PC-3 (cell line): ENCODE measurements at regions not wholly inside any gene's neighbourhood (a gene's known extent, or its start where the extent isn't known, plus 50 kb on each side); places are given as distances from the start of the nearest gene placed in this dataset.

Source experiments
- ATAC-seq: fragments of 200-7000 bp; cut with Tn5 transposase; 2 replicates; pipeline ENCODE4 v1.9.1; 2020; ENCODE audit warnings: mild to moderate bottlenecking, moderate library complexity
- BruUV-seq: library from RNA; stranded (reverse); fragments of 400-500 nt; replicated peaks from 2 replicates; lab custom pipeline; 2021; lab: Mats Ljungman, UMichigan
- CTCF ChIA-PET: fragments of 300-600 bp; sonication (Branson Sonifier 250); formaldehyde crosslinking; loops from one replicate; lab custom pipeline; 2022; ENCODE audit warnings: antibody characterized with exemption; lab: Charles Lee
- POLR2A ChIA-PET: fragments of 300-600 bp; sonication (Branson Sonifier 250); formaldehyde crosslinking; loops from one replicate; lab custom pipeline; 2022; ENCODE audit warnings: antibody characterized with exemption; ENCODE audit not compliant: unreplicated experiment; lab: Charles Lee
- DNase-seq: peaks from one replicate; pipeline ENCODE4 v3.0.0-alpha.2; 2015
- H2AFZ ChIP-seq: fragments of 300-600 bp; sonication (generic); 2 replicates; pipeline ENCODE4 v1.6.0; 2016; ENCODE audit warnings: antibody characterized with exemption, low read length
- H3F3A ChIP-seq: fragments of 300-600 bp; sonication (generic); one replicate; pipeline ENCODE4 v1.6.0; 2017; ENCODE audit warnings: antibody characterized with exemption, low read length, control low read depth, mild to moderate bottlenecking; ENCODE audit not compliant: unreplicated experiment
- H3K27ac ChIP-seq: fragments of 300-600 bp; sonication (generic); 2 replicates; pipeline ENCODE4 v1.5.1; 2016; ENCODE audit warnings: mild to moderate bottlenecking, low read length
- H3K27me3 ChIP-seq: fragments of 300-600 bp; sonication (generic); 2 replicates; pipeline ENCODE4 v1.6.1; 2016; ENCODE audit warnings: low read length, mixed read lengths
- H3K36me3 ChIP-seq: fragments of 300-600 bp; sonication (generic); 2 replicates; pipeline ENCODE4 v1.6.1; 2016; ENCODE audit warnings: low read depth, mixed run types, low read length, mixed read lengths
- H3K4me1 ChIP-seq: fragments of 300-600 bp; sonication (generic); 2 replicates; pipeline ENCODE4 v1.5.1; 2016; ENCODE audit warnings: low read length; ENCODE audit not compliant: insufficient read depth
- H3K4me2 ChIP-seq: fragments of 300-600 bp; sonication (generic); 2 replicates; pipeline ENCODE4 v1.6.0; 2016; ENCODE audit warnings: low read length
- H3K4me3 ChIP-seq: fragments of 300-600 bp; sonication (generic); 2 replicates; pipeline ENCODE4 v1.5.1; 2016; ENCODE audit warnings: mild to moderate bottlenecking, low read length, mixed read lengths
- H3K79me2 ChIP-seq: fragments of 300-600 bp; sonication (generic); 2 replicates; pipeline ENCODE4 v1.6.1; 2017; ENCODE audit warnings: low read length, mixed read lengths
- H3K9ac ChIP-seq: fragments of 300-600 bp; sonication (generic); 2 replicates; pipeline ENCODE4 v1.6.0; 2016; ENCODE audit warnings: mild to moderate bottlenecking, low read length
- H3K9me2 ChIP-seq: fragments of 300-600 bp; sonication (generic); replicated peaks from 2 replicates; pipeline ENCODE4 v1.6.1; 2016; ENCODE audit warnings: mixed run types, low read length, mixed read lengths
- H3K9me3 ChIP-seq: fragments of 300-600 bp; sonication (generic); 2 replicates; pipeline ENCODE4 v1.6.1; 2016; ENCODE audit warnings: low read length, mixed read lengths
- H4K20me1 ChIP-seq: fragments of 300-600 bp; sonication (generic); 2 replicates; pipeline ENCODE4 v1.6.1; 2016; ENCODE audit warnings: low read length, mixed read lengths
- EZH2 ChIP-seq: fragments of 300-600 bp; sonication (generic); IDR thresholded peaks from one replicate; pipeline ENCODE4 v1.6.1; 2017; ENCODE audit warnings: antibody characterized with exemption, mild to moderate bottlenecking, low read length; ENCODE audit not compliant: unreplicated experiment
- EZH2phosphoT487 ChIP-seq: fragments of 300-600 bp; sonication (generic); IDR thresholded peaks from 2 replicates; pipeline ENCODE4 v1.6.1; 2018; ENCODE audit warnings: mild to moderate bottlenecking, antibody characterized with exemption, low read length, borderline replicate concordance
- intact Hi-C: fragments of 100-400 bp; cut with micrococcal nuclease; formaldehyde crosslinking; loops from 2 replicates; pipeline ENCODE4 v1.9.0; 2023
- TF ChIP-seq, protein P1 (sequence below): fragments of 300-600 bp; sonication (generic); conservative IDR thresholded peaks from 2 replicates; pipeline ENCODE4 v1.5.1; 2017; ENCODE audit warnings: antibody characterized with exemption, low read depth, mild to moderate bottlenecking, low read length

DNA sequence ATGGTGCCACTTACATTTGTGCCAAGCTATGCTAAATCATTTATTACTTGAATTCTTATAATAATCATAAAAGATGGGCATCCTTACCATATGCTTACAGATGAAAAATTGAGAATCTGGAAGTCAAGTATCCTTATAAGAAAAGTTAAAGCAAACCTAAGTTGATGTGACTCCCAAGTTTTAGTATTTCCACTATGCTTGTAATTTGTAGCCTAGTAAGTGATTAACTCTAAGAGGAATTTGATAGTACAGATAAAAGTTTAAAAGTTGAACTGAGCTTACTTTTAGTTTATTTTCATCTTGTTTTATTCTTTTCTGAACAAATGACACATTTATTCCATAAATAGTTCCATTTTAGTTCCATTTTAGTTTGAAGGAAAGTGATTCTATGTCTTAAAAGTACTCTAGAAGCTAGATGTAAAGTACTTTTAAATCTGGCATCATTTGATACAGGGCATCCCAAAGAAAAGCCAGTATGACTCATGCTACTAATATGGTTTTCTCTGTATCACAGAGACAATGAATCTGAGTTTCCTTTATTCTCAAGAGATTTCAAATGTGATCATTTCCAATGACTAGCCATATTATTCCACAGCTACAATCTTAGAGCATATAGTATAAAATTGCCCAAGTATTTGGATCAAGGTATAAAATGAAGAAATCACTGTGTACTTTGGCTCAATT is 596.0 kb downstream of the SLC16A7 start:
- TF ChIP-seq EZH2, result no peak
- no peak for TF ChIP-seq EZH2phosphoT487
- TF ChIP-seq, protein P1, sequence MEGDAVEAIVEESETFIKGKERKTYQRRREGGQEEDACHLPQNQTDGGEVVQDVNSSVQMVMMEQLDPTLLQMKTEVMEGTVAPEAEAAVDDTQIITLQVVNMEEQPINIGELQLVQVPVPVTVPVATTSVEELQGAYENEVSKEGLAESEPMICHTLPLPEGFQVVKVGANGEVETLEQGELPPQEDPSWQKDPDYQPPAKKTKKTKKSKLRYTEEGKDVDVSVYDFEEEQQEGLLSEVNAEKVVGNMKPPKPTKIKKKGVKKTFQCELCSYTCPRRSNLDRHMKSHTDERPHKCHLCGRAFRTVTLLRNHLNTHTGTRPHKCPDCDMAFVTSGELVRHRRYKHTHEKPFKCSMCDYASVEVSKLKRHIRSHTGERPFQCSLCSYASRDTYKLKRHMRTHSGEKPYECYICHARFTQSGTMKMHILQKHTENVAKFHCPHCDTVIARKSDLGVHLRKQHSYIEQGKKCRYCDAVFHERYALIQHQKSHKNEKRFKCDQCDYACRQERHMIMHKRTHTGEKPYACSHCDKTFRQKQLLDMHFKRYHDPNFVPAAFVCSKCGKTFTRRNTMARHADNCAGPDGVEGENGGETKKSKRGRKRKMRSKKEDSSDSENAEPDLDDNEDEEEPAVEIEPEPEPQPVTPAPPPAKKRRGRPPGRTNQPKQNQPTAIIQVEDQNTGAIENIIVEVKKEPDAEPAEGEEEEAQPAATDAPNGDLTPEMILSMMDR, result no peak
- Histone ChIP-seq H3K4me2 (no peak overlapping the region), H3K9me3 (no peaks in the 10 kb centered on the region), H3K4me1 (0 out of 2 replicates have a peak, but pooled peaks cover 8% of the 10 kb centered on the region), H3F3A (no peaks in the 10 kb centered on the region), H3K9ac (no peak overlapping the region), H4K20me1 (no peaks in the 10 kb centered on the region), H3K79me2 (no peaks in the 10 kb centered on the region), H3K9me2 (no peaks in the 10 kb centered on the region), H3K27me3 (no peaks in the 10 kb centered on the region), H2AFZ (no peak overlapping the region), H3K27ac (no peak overlapping the region), H3K36me3 (no peaks in the 10 kb centered on the region), H3K4me3 (no peak overlapping the region)
- no TSS peak for BruUV-seq
- intact Hi-C loops, result no loop called here
- ATAC-seq (peak; percentile 38), DNase-seq (peak; percentile 55)
- CTCF ChIA-PET, result no interaction called here
- POLR2A ChIA-PET, result no interaction called here

DNA sequence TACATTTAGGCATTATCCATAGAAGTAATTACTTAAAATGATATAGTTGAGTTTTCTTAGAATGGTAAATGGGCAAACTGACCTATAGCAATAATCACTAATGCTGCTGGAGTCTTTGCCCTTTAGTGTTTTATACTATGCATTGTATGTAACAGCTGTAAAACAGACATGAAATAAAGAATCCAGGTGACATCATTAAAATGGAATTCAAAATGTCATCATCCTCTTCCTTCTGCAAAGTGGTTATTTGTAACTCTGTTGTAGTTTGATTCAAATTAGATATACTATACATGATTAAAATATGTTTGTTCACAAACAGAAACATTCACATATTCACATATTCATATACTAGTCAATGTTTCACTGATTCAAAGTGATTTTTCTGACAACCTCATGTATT is 598.8 kb downstream of the SLC16A7 start:
- Histone ChIP-seq H3K27me3 (no peaks in the 10 kb centered on the region), H3F3A (no peaks in the 10 kb centered on the region), H3K9ac (no peak overlapping the region), H3K36me3 (no peaks in the 10 kb centered on the region), H3K27ac (no peak overlapping the region), H3K9me2 (no peaks in the 10 kb centered on the region), H3K4me1 (peaks cover 21% of the 10 kb centered on the region), H4K20me1 (no peaks in the 10 kb centered on the region), H3K79me2 (no peaks in the 10 kb centered on the region), H2AFZ (no peak overlapping the region), H3K4me3 (no peak overlapping the region), H3K4me2 (no peak overlapping the region), H3K9me3 (no peaks in the 10 kb centered on the region)
- ATAC-seq (peak; percentile 29; the same call in 1 of the 2 replicates), DNase-seq (peak; percentile 58)
- TF ChIP-seq EZH2phosphoT487, result no peak
- TF ChIP-seq, protein P1, result no peak
- no peak for TF ChIP-seq EZH2
- BruUV-seq, result no TSS peak
- ChIA-PET CTCF (no interaction called here), POLR2A (no interaction called here)
- intact Hi-C loops, result no loop called here

DNA sequence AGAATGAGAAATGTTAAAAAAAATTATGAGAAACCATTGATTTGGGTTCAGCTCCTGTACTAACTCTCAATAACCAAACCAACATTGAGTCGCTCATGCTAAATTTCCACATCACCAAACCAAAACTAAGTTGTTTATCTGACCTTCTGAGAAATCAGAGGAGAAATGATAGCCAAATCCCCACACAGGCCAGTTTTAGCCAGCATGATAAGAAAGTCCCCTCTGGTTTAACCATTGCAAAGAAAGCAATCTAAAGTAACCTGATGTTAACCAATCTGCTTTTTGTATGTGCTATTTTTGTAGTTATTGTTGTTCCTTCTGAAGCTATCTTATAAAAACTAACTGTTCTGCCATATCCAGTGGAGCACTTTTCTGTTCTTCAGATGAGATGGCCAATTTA is 599.7 kb downstream of the SLC16A7 start:
- Histone ChIP-seq H3K36me3 (no peaks in the 10 kb centered on the region), H3K27me3 (no peaks in the 10 kb centered on the region), H3K4me1 (peaks cover 21% of the 10 kb centered on the region), H3F3A (no peaks in the 10 kb centered on the region), H2AFZ (no peak overlapping the region), H3K79me2 (no peaks in the 10 kb centered on the region), H3K9me2 (no peaks in the 10 kb centered on the region), H3K27ac (no peak overlapping the region), H3K9me3 (no peaks in the 10 kb centered on the region), H3K9ac (no peak overlapping the region), H3K4me3 (no peak overlapping the region), H4K20me1 (no peaks in the 10 kb centered on the region), H3K4me2 (no peak overlapping the region)
- intact Hi-C loops, result no loop called here
- no peak for TF ChIP-seq EZH2phosphoT487
- TF ChIP-seq, protein P1, result no peak
- TF ChIP-seq EZH2, result no peak
- ChIA-PET POLR2A (no interaction called here), CTCF (no interaction called here)
- no peak for DNase-seq
- no TSS peak for BruUV-seq
- no peak for ATAC-seq
